ENCODE measurements at regions not wholly inside any gene's neighbourhood (a gene's known extent, or its start where the extent isn't known, plus 50 kb on each side); places are given as distances from the start of the nearest gene placed in this dataset.

DNA sequence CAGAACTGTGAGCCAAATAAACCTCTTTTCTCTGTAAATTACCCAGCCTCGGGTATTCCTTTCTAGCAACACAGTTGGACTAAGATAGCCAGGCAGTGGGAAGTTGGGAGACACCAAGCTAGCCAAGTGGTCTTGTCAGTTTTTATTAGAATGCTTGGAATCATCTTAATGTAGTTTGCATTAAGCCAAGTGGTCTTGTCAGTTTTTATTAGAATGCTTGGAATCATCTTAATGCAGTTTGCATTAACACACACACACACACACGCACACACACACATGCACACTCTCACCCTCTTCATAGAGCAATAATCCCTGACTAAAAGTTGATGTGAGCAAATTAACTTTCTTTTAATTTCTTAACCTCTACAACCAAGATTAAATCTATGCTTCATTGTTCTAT is 151.5 kb downstream of the VAPA start:
- TF ChIP-seq, protein P1, sequence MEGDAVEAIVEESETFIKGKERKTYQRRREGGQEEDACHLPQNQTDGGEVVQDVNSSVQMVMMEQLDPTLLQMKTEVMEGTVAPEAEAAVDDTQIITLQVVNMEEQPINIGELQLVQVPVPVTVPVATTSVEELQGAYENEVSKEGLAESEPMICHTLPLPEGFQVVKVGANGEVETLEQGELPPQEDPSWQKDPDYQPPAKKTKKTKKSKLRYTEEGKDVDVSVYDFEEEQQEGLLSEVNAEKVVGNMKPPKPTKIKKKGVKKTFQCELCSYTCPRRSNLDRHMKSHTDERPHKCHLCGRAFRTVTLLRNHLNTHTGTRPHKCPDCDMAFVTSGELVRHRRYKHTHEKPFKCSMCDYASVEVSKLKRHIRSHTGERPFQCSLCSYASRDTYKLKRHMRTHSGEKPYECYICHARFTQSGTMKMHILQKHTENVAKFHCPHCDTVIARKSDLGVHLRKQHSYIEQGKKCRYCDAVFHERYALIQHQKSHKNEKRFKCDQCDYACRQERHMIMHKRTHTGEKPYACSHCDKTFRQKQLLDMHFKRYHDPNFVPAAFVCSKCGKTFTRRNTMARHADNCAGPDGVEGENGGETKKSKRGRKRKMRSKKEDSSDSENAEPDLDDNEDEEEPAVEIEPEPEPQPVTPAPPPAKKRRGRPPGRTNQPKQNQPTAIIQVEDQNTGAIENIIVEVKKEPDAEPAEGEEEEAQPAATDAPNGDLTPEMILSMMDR (IDR thresholded peaks at IDR 0.05; ENCODE audit: borderline replicate concordance, extremely low read depth, insufficient read depth) = no peak
- Histone ChIP-seq H3K27me3 (ENCODE audit: control insufficient read depth, insufficient read depth, low read length) (no peaks in the 10 kb centered on the region), H3K4me1 (ENCODE audit: control insufficient read depth in 2 of 3, insufficient read depth in 2 of 3, low read depth in 1 of 3, low read length in 3 of 3) (no peaks in the 10 kb centered on the region), H3K9ac (ENCODE audit: low read length in 3 of 3) (no peak overlapping the region), H3K36me3 (ENCODE audit: control insufficient read depth in 2 of 3, insufficient read depth in 3 of 3, low read length in 3 of 3) (no peaks in the 10 kb centered on the region), H3K27ac (ENCODE audit: low read depth in 2 of 2, low read length in 2 of 2) (no peak overlapping the region), H3K4me3 (ENCODE audit: low read length in 3 of 3) (no peak overlapping the region), H3K9me3 (ENCODE audit: control insufficient read depth in 2 of 3, insufficient read depth in 1 of 3, low read length in 3 of 3) (no peaks in the 10 kb centered on the region)
- intact Hi-C loops (cut with DNase I) = no loop called here
- no peak for FAIRE-seq
- DNase-seq = no peak

DNA sequence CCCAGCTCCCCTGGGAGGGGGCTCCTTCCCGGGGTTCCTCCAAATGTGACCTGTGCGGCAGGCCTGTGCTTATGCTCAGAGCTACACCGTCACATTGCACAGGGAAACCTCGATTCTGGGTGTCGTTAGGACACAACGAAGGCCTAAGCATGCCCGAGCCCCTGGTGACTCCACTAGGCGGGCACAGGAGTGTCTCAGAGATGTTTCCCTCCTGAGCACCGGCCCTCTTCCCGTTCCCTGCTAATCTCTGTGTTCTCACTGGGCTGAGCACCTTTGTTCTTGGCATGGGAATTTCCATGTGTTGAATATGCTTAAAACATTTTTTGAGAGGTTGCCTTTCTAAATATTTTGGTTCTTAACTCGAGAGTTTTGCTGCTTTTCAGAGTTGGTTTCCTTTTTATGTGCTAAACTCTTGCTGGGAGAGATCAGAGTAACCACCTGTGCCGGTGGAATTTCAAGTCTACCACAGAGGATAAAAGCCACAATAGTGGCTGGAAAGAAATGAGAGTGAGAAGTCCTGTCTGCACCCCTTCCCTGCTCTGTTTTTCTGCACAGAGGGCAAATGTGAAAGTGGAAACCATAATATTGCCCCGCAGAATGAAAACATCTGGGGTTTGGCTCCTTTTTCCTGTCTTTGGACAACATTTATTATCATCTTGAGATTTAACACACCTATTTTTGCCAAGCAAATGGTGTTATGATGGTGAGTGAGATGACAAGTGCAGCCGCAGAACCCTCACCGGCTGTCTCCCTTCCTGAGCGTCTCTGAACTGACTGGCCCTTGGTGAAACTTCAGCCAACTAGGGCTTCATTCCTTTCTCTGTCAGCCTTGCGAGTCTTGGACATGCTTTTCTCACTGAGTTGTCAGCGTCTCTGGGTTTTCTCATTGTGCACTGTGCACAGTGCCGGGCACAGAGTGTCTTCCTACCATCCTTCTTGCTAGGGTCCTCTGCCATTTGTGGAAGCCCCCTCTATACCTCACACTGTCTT is 154.1 kb downstream of the VAPA start:
- TF ChIP-seq, protein P1 (IDR thresholded peaks at IDR 0.05; ENCODE audit: borderline replicate concordance, extremely low read depth, insufficient read depth) = no peak
- Histone ChIP-seq H3K9ac (ENCODE audit: low read length in 3 of 3) (no peak overlapping the region), H3K36me3 (ENCODE audit: control insufficient read depth in 2 of 3, insufficient read depth in 3 of 3, low read length in 3 of 3) (no peaks in the 10 kb centered on the region), H3K4me3 (ENCODE audit: low read length in 3 of 3) (no peak overlapping the region), H3K4me1 (ENCODE audit: control insufficient read depth in 2 of 3, insufficient read depth in 2 of 3, low read depth in 1 of 3, low read length in 3 of 3) (no peaks in the 10 kb centered on the region), H3K27me3 (ENCODE audit: control insufficient read depth, insufficient read depth, low read length) (no peaks in the 10 kb centered on the region), H3K27ac (ENCODE audit: low read depth in 2 of 2, low read length in 2 of 2) (no peak overlapping the region), H3K9me3 (ENCODE audit: control insufficient read depth in 2 of 3, insufficient read depth in 1 of 3, low read length in 3 of 3) (no peaks in the 10 kb centered on the region)
- DNase-seq (no peak), FAIRE-seq (no peak)
- intact Hi-C loops (cut with DNase I) = no loop called here

DNA sequence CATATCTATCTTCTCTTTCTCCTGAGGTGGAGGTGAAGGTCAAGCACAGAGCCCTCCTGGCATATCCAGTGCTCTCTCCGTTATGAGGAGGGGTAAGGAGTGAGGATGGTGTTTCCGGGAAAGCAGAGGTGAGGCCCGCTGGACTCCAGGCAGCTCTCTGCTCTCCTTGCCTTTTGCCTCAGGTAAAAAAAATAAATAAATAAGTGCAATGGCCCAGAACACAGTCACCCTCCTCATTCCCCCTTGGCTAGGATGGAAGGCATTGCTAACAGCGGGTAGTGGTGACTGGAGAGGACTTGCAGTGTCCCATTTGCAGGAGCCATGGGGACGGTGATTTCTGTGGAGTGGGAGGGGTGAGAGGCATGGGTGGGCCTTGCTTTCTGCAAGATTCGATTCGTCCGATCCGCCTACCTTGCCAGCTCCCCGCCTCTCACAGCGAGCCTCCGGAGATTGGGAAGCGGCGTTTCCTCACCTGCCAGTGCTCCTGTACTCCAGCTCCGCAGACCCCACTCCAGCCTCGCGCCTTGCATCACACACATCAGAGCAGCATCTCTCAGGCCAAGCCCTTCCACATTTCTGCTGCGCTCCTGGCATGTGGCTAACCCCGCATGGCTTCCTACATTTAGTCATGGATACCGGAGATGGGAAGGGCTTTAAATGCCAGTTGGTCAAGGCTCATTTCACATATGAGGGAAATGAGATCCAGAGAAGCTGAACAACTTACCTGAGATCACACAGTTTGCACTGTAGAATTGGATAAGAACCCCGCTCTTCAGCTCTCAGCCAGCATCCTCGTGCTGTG is 155.2 kb downstream of the VAPA start:
- no peaks in the 10 kb centered on the region for H3K4me1 ChIP-seq (ENCODE audit: control insufficient read depth in 2 of 3, insufficient read depth in 2 of 3, low read depth in 1 of 3, low read length in 3 of 3)
- H3K27me3 ChIP-seq (ENCODE audit: control insufficient read depth, insufficient read depth, low read length) = no peaks in the 10 kb centered on the region
- H3K36me3 ChIP-seq (ENCODE audit: control insufficient read depth in 2 of 3, insufficient read depth in 3 of 3, low read length in 3 of 3) = no peaks in the 10 kb centered on the region
- no peak overlapping the region for H3K4me3 ChIP-seq (ENCODE audit: low read length in 3 of 3)
- peak in 4 of 5 donors; percentile 44 to 68 (median 63) for DNase-seq
- intact Hi-C loops (cut with DNase I) = no loop called here
- H3K27ac ChIP-seq (ENCODE audit: low read depth in 2 of 2, low read length in 2 of 2) = no peak overlapping the region
- H3K9me3 ChIP-seq (ENCODE audit: control insufficient read depth in 2 of 3, insufficient read depth in 1 of 3, low read length in 3 of 3) = no peaks in the 10 kb centered on the region
- no peak for FAIRE-seq
- TF ChIP-seq, protein P1 (IDR thresholded peaks at IDR 0.05; ENCODE audit: borderline replicate concordance, extremely low read depth, insufficient read depth) = no peak
- H3K9ac ChIP-seq (ENCODE audit: low read length in 3 of 3) = no peak overlapping the region

All from kidney (tissue), 13 donors.